C4-2B (cell line): ENCODE measurements at regions not wholly inside any gene's neighbourhood (a gene's known extent, or its start where the extent isn't known, plus 50 kb on each side); places are given as distances from the start of the nearest gene placed in this dataset.

Source experiments
- H3K27ac ChIP-seq: fragments of 450-650 bp; 2 replicates; pipeline ENCODE4 v1.5.1; 2017
- CTCF ChIP-seq: fragments of 450-650 bp; conservative IDR thresholded peaks from 2 replicates; pipeline ENCODE4 v1.5.1; 2017; ENCODE audit warnings: mild to moderate bottlenecking
- ZFX ChIP-seq: fragments of 450-650 bp; IDR thresholded peaks from 2 replicates; pipeline ENCODE4 v1.6.1; 2017

GRCh38 chr14:38866461-38866860 is 236.6 kb downstream of the SEC23A start:
- TF ChIP-seq ZFX (no peak), CTCF (no peak)
- no peak overlapping the region for H3K27ac ChIP-seq

GRCh38 chr14:38862366-38862765 is 240.7 kb downstream of the SEC23A start:
- TF ChIP-seq ZFX (no peak), CTCF (no peak)
- H3K27ac ChIP-seq, result no peak overlapping the region

GRCh38 chr14:38860530-38860929 is 242.5 kb downstream of the SEC23A start:
- H3K27ac ChIP-seq, result no peak overlapping the region
- TF ChIP-seq CTCF, result no peak
- no peak for TF ChIP-seq ZFX

- TF ChIP-seq ZFX (no peak), CTCF (no peak)
- no peak overlapping the region for H3K27ac ChIP-seq
Observed at GRCh38 chr14:38856798-38857197, 246.2 kb downstream of the SEC23A start.

- TF ChIP-seq ZFX, result no peak
- no peak for TF ChIP-seq CTCF
- no peak overlapping the region for H3K27ac ChIP-seq
Observed at GRCh38 chr14:38855513-38855912, 247.5 kb downstream of the SEC23A start.

GRCh38 chr14:38851111-38851510 is 251.9 kb downstream of the SEC23A start:
- no peak for TF ChIP-seq ZFX
- TF ChIP-seq CTCF, result no peak

GRCh38 chr14:38850664-38851063 is 252.4 kb downstream of the SEC23A start:
- no peak for TF ChIP-seq CTCF
- TF ChIP-seq ZFX, result no peak
- H3K27ac ChIP-seq, result no peak overlapping the region

More at GRCh38 chr14:38851111-38851510, 251.9 kb downstream of the SEC23A start:
- no peak overlapping the region for H3K27ac ChIP-seq
